ENCODE measurements at regions not wholly inside any gene's neighbourhood (a gene's known extent, or its start where the extent isn't known, plus 50 kb on each side); places are given as distances from the start of the nearest gene placed in this dataset.

GRCh38 chr7:47197486-47197885 lies 384.4 kb downstream of the TNS3 start:
- no TSS peak for BruUV-seq (replicated peaks)
- SMC1A ChIA-PET (ENCODE audit: uncharacterized antibody, unreplicated experiment) = no interaction called here
- DNase-seq (ENCODE audit: low read depth, low spot score) (no peak), ATAC-seq (no peak), FAIRE-seq (no peak)
- H3K4me1 ChIP-seq (ENCODE audit: control insufficient read depth, insufficient read depth, low read length) = no peaks in the 10 kb centered on the region
- H2AFZ ChIP-seq (ENCODE audit: control insufficient read depth, low read depth, low read length) = no peak overlapping the region
- no peak overlapping the region for H3K4me3 ChIP-seq
- no peak overlapping the region for H3K27ac ChIP-seq (ENCODE audit: control insufficient read depth, insufficient read depth)
- no peak overlapping the region for H3K9ac ChIP-seq (ENCODE audit: control insufficient read depth, insufficient read depth, low read length)
- no peaks in the 10 kb centered on the region for H3K36me3 ChIP-seq (ENCODE audit: control insufficient read depth in 2 of 2, insufficient read depth in 2 of 2, low read length in 1 of 2)
- 0% methylated on average over 2 of the region's 2 CpGs for WGBS (ENCODE audit: insufficient coverage, insufficient replicate concordance, low lambda C conversion rate, missing lambda C conversion rate)
- H3K27me3 ChIP-seq (replicated peaks in 1 of 2; ENCODE audit: control insufficient read depth in 2 of 2, insufficient read depth in 2 of 2, low read length in 1 of 2) = no peaks in the 10 kb centered on the region
- in situ Hi-C loops (cut with MboI) = no loop called here
- RAD21 ChIA-PET (ENCODE audit: unreplicated experiment) = no interaction called here
- H4K20me1 ChIP-seq (ENCODE audit: control insufficient read depth, insufficient read depth) = no peaks in the 10 kb centered on the region
- POLR2A ChIA-PET = no interaction called here
- no peaks in the 10 kb centered on the region for H3K9me3 ChIP-seq (replicated peaks; ENCODE audit: control insufficient read depth, insufficient read depth, low read length)
- H3K79me2 ChIP-seq (ENCODE audit: control insufficient read depth, insufficient read depth, low read length) = no peaks in the 10 kb centered on the region
- no peak overlapping the region for H3K4me2 ChIP-seq (ENCODE audit: control insufficient read depth, insufficient read depth)
- intact Hi-C loops (cut with micrococcal nuclease; ENCODE audit: unreplicated experiment) = no loop called here
- CTCF ChIA-PET = no interaction called here
- TF ChIP-seq ZNF274 (IDR thresholded peaks at IDR 0.05; ENCODE audit: insufficient read depth, insufficient read length) = no peak
- no peak for TF ChIP-seq NKRF (conservative IDR thresholded peaks at IDR 0.05)
- TF ChIP-seq RCOR1 (conservative IDR thresholded peaks at IDR 0.05; ENCODE audit: low read depth, low read length) = no peak
- TF ChIP-seq JUNB (IDR thresholded peaks at IDR 0.05) = no peak
- no peak for TF ChIP-seq SPI1 (IDR thresholded peaks at IDR 0.05; ENCODE audit: borderline replicate concordance, insufficient read depth, low read depth, low read length)
- no peak for TF ChIP-seq CUX1 (IDR thresholded peaks at IDR 0.05; ENCODE audit: insufficient replicate concordance, low read depth, low read length)
- TF ChIP-seq SMAD5 (IDR thresholded peaks at IDR 0.05; ENCODE audit: low read depth) = no peak
- TF ChIP-seq TAF1 (IDR thresholded peaks at IDR 0.05; ENCODE audit: borderline replicate concordance, low read depth, low read length) = no peak
- no peak for TF ChIP-seq E2F4 (IDR thresholded peaks at IDR 0.05; ENCODE audit: low read depth, low read length)
- no peak for TF ChIP-seq TCF3 (IDR thresholded peaks at IDR 0.05; ENCODE audit: borderline replicate concordance, insufficient read depth, low read depth, low read length)
- TF ChIP-seq PKNOX1 (IDR thresholded peaks at IDR 0.05) = no peak
- TF ChIP-seq REST (IDR thresholded peaks at IDR 0.05; ENCODE audit: low read depth, low read length) = no peak
